Kidney (tissue), 13 donors: ENCODE measurements at regions not wholly inside any gene's neighbourhood (a gene's known extent, or its start where the extent isn't known, plus 50 kb on each side); places are given as distances from the start of the nearest gene placed in this dataset.

Source experiments
- DNase-seq, 5 donors: peaks; one replicate each; pipeline ENCODE4 v3.0.0-alpha.2; 2013 to 2020
- FAIRE-seq: peaks from 2 replicates; lab custom pipeline; 2012; peaks lifted over from hg19 to GRCh38; lab: Jason Lieb, UNC
- H3K27ac ChIP-seq, 2 donors: one replicate each; pipeline ENCODE4 v1.7.0; 2013; ENCODE audit warnings: low read depth in 2 of 2, low read length in 2 of 2, inconsistent platforms in 1 of 2
- H3K27me3 ChIP-seq: one replicate; pipeline ENCODE4 v1.7.1; 2013; ENCODE audit warnings: low read length, inconsistent platforms; ENCODE audit not compliant: control insufficient read depth, insufficient read depth
- H3K36me3 ChIP-seq, 3 donors: one replicate each; pipeline versions ENCODE4 v1.7.0 to v1.7.1; 2013; ENCODE audit warnings: low read length in 3 of 3, control low read depth in 1 of 3, inconsistent platforms in 1 of 3; ENCODE audit not compliant: insufficient read depth in 3 of 3, control insufficient read depth in 2 of 3
- H3K4me1 ChIP-seq, 3 donors: one replicate each; pipeline versions ENCODE4 v1.7.0 to v1.7.1; 2013; ENCODE audit warnings: low read length in 3 of 3, inconsistent platforms in 1 of 3, low read depth in 1 of 3; ENCODE audit not compliant: control insufficient read depth in 2 of 3, insufficient read depth in 2 of 3
- H3K4me3 ChIP-seq, 3 donors: one replicate each; pipeline versions ENCODE4 v1.7.0 to v1.8.1; 2013; ENCODE audit warnings: low read length in 3 of 3, control low read depth in 1 of 3, inconsistent platforms in 1 of 3
- H3K9ac ChIP-seq, 3 donors: one replicate each; pipeline versions ENCODE4 v1.7.0 to v1.7.1; 2013; ENCODE audit warnings: low read length in 3 of 3, control low read depth in 1 of 3, inconsistent platforms in 1 of 3
- H3K9me3 ChIP-seq, 3 donors: one replicate each; pipeline versions ENCODE4 v1.7.0 to v1.7.1; 2013; ENCODE audit warnings: low read length in 3 of 3, control low read depth in 1 of 3, inconsistent platforms in 1 of 3; ENCODE audit not compliant: control insufficient read depth in 2 of 3, insufficient read depth in 1 of 3
- intact Hi-C: fragments of 100-400 bp; cut with DNase I; formaldehyde crosslinking; loops from one replicate; pipeline ENCODE4 v1.11.1; 2022
- TF ChIP-seq, protein P1 (sequence below): IDR thresholded peaks from 3 replicates; pipeline ENCODE4 v1.5.1; 2012; ENCODE audit warnings: mild to moderate bottlenecking, moderate library complexity, borderline replicate concordance; ENCODE audit not compliant: insufficient read depth; ENCODE audit errors: extremely low read depth
- donor health status: control.
- donor health status: control.
- donor health status: control.
- donor health status: control.
- donor health status: control.
- donor health status: DM: yes; HTN: yes; CAD: no.
- donor health status: Normal renal cell carcinoma (clear cell type).

DNA sequence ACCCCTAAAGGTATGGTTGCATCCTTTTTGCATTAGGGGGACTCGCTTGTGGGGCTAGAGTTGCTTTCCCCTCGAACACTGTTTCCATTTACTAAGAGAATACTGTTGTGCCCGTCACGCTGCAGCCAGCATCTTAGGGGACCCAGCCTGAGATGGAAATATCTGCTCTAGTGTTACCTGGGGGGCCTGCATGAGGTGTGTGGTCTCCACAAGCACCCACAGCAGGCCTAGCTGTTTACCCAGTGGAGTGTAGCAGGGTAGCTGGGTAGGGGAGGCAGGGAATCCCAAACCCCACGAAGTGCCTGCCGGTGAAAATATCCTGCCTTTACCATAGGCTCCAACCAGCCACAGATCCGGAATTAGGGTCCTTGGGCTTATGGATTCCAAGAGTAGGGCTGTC, 303.6 kb downstream of the PTPRU start:
- H3K4me3 ChIP-seq, result no peak overlapping the region
- TF ChIP-seq, protein P1, sequence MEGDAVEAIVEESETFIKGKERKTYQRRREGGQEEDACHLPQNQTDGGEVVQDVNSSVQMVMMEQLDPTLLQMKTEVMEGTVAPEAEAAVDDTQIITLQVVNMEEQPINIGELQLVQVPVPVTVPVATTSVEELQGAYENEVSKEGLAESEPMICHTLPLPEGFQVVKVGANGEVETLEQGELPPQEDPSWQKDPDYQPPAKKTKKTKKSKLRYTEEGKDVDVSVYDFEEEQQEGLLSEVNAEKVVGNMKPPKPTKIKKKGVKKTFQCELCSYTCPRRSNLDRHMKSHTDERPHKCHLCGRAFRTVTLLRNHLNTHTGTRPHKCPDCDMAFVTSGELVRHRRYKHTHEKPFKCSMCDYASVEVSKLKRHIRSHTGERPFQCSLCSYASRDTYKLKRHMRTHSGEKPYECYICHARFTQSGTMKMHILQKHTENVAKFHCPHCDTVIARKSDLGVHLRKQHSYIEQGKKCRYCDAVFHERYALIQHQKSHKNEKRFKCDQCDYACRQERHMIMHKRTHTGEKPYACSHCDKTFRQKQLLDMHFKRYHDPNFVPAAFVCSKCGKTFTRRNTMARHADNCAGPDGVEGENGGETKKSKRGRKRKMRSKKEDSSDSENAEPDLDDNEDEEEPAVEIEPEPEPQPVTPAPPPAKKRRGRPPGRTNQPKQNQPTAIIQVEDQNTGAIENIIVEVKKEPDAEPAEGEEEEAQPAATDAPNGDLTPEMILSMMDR, result no peak
- intact Hi-C loops, result no loop called here
- H3K4me1 ChIP-seq, result no peaks in the 10 kb centered on the region
- DNase-seq, result peak in 2 of 5 donors; percentile 7 to 23
- H3K36me3 ChIP-seq, result no peaks in the 10 kb centered on the region
- H3K27me3 ChIP-seq, result no peaks in the 10 kb centered on the region
- peaks cover 0 to 5% (median 0%) of the 10 kb centered on the region in 3 donors for H3K9me3 ChIP-seq
- no peak overlapping the region for H3K9ac ChIP-seq
- no peak for FAIRE-seq
- no peak overlapping the region for H3K27ac ChIP-seq

DNA sequence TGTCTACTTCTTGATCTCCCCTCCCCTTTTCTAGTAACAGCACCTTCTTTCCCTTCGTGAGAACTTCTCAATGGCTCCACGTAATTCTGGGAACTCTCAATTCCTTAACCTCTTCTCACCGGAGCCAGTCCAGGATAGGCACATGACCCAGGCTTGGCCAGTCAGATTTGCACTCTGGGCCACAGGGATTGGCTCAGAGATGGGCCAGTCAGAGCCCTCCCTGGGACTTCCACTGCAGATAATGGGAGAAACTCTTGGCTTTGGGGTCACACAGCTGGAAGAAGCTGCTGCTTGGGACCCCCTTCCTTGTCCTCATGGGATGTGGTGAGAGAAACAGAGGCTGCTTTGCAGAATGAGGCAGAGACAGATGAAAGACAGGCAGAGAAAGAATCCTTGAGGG, 302.3 kb downstream of the PTPRU start:
- intact Hi-C loops, result no loop called here
- no peaks in the 10 kb centered on the region for H3K36me3 ChIP-seq
- DNase-seq, result no peak
- no peaks in the 10 kb centered on the region for H3K27me3 ChIP-seq
- H3K9ac ChIP-seq, result no peak overlapping the region
- no peak overlapping the region for H3K4me3 ChIP-seq
- FAIRE-seq, result no peak
- H3K9me3 ChIP-seq, result peaks cover 0 to 4% (median 0%) of the 10 kb centered on the region in 3 donors
- no peak overlapping the region for H3K27ac ChIP-seq
- TF ChIP-seq, protein P1, result no peak
- no peaks in the 10 kb centered on the region for H3K4me1 ChIP-seq

DNA sequence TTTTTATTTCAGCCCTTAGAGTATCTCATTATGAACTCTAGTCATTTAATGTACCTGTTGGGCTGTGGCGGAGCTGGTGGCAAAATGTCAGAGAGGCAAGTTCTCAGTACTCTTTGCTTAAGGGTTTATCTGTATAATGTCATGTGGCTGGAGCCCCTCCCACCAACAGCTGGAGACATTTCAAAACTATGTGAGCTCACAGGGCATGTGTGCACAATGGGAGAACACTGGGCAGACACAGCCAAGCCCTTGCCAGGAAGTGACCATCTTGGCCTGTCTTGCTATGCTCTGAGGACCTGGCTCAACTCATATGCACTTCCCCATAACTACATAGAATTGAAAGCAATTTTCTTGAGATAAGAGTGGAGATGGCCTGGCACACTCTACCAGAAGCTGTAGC, 296.4 kb downstream of the PTPRU start:
- TF ChIP-seq, protein P1, result no peak
- DNase-seq (peak in 1 of 5 donors; percentile 7), FAIRE-seq (no peak)
- Histone ChIP-seq H3K27me3 (no peaks in the 10 kb centered on the region), H3K9me3 (peaks cover 0 to 13% (median 5%) of the 10 kb centered on the region in 3 donors), H3K27ac (no peak overlapping the region), H3K4me1 (no peaks in the 10 kb centered on the region), H3K4me3 (no peak overlapping the region), H3K9ac (no peak overlapping the region), H3K36me3 (no peaks in the 10 kb centered on the region)
- intact Hi-C loops, result no loop called here

DNA sequence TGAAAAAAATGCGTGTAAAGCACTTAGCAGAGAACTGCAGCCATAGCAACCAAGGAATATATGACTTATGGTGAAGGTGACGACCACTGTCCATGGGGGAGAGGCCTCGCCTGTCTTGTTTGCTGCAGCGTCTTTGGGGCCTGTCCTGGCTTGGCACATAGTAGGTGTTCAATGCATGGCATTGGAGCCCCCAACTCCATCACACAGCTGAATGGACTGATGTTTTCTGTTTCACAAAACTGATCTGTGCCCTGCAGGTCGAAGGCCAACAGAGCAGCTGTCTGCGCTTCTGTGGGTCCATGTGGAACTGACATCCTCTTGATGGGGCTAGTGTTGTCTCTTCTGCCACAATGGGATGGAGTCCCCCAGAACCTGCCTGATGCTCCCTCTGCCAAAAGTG, 296.0 kb downstream of the PTPRU start:
- Histone ChIP-seq H3K27me3 (no peaks in the 10 kb centered on the region), H3K4me3 (no peak overlapping the region), H3K36me3 (no peaks in the 10 kb centered on the region), H3K9me3 (peaks cover 0 to 13% (median 5%) of the 10 kb centered on the region in 3 donors), H3K9ac (no peak overlapping the region), H3K4me1 (no peaks in the 10 kb centered on the region), H3K27ac (no peak overlapping the region)
- FAIRE-seq (no peak), DNase-seq (peak in 1 of 5 donors; percentile 2)
- TF ChIP-seq, protein P1, result no peak
- intact Hi-C loops, result no loop called here
